ENCODE measurements at regions not wholly inside any gene's neighbourhood (a gene's known extent, or its start where the extent isn't known, plus 50 kb on each side); places are given as distances from the start of the nearest gene placed in this dataset.

GRCh38 chr16:35525979-35526590 is 2066.7 kb downstream of the TP53TG3F start:
- Histone ChIP-seq H3F3A (ENCODE audit: control insufficient read depth, insufficient read depth) (no peaks in the 10 kb centered on the region), H3K27me3 (ENCODE audit: control insufficient read depth, low read length) (no peaks in the 10 kb centered on the region), H3K9me2 (replicated peaks; ENCODE audit: control insufficient read depth, low read length) (no peaks in the 10 kb centered on the region), H3K4me1 (ENCODE audit: control insufficient read depth, low read length) (no peaks in the 10 kb centered on the region), H4K20me1 (ENCODE audit: control insufficient read depth, insufficient read depth, low read depth, low read length) (no peaks in the 10 kb centered on the region), H3K4me3 (ENCODE audit: low read length) (no peak overlapping the region), H3K9me3 (ENCODE audit: control insufficient read depth, insufficient read depth, low read length) (peaks cover 4% of the 10 kb centered on the region; the same call in 1 of the 2 replicates), H3K36me3 (ENCODE audit: control insufficient read depth, low read length) (no peaks in the 10 kb centered on the region), H3K79me2 (ENCODE audit: control insufficient read depth, low read length) (no peaks in the 10 kb centered on the region), H3K27ac (ENCODE audit: low read depth, low read length) (no peak overlapping the region), H3K4me2 (ENCODE audit: low read length) (no peak overlapping the region)
- TF ChIP-seq EZH2phosphoT487 (IDR thresholded peaks at IDR 0.05; ENCODE audit: borderline replicate concordance, low read length): no peak
- TF ChIP-seq, protein P1, sequence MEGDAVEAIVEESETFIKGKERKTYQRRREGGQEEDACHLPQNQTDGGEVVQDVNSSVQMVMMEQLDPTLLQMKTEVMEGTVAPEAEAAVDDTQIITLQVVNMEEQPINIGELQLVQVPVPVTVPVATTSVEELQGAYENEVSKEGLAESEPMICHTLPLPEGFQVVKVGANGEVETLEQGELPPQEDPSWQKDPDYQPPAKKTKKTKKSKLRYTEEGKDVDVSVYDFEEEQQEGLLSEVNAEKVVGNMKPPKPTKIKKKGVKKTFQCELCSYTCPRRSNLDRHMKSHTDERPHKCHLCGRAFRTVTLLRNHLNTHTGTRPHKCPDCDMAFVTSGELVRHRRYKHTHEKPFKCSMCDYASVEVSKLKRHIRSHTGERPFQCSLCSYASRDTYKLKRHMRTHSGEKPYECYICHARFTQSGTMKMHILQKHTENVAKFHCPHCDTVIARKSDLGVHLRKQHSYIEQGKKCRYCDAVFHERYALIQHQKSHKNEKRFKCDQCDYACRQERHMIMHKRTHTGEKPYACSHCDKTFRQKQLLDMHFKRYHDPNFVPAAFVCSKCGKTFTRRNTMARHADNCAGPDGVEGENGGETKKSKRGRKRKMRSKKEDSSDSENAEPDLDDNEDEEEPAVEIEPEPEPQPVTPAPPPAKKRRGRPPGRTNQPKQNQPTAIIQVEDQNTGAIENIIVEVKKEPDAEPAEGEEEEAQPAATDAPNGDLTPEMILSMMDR (IDR thresholded peaks at IDR 0.05; ENCODE audit: low read depth, low read length, poor library complexity, severe bottlenecking): no peak

DNA sequence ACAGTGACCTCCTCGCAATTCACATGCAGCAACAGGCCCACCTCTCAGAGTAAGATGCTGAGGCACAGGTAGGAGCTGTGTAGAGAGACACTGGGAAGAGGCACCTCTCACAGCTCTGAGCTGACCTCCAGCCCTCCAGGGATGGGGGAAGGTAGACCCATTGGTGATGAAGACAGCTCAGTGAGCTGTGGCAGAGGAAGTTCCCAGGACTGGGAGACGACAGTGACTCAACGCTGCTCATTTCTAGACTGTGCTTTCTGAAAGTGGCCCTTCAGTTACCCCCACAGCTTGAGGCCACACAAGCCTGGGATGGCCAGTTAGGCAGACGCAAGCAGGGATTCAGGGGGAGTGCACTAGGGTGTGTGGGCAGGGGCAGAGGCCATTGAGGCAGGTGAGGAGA is 2073.2 kb downstream of the TP53TG3F start:
- Histone ChIP-seq H4K20me1 (ENCODE audit: control insufficient read depth, insufficient read depth, low read depth, low read length) (no peaks in the 10 kb centered on the region), H3K4me3 (ENCODE audit: low read length) (no peak overlapping the region), H3K4me2 (ENCODE audit: low read length) (no peak overlapping the region), H3F3A (ENCODE audit: control insufficient read depth, insufficient read depth) (no peaks in the 10 kb centered on the region), H3K9me3 (ENCODE audit: control insufficient read depth, insufficient read depth, low read length) (peaks cover 4% of the 10 kb centered on the region; the same call in 1 of the 2 replicates), H3K4me1 (ENCODE audit: control insufficient read depth, low read length) (no peaks in the 10 kb centered on the region), H3K79me2 (ENCODE audit: control insufficient read depth, low read length) (no peaks in the 10 kb centered on the region), H3K27ac (ENCODE audit: low read depth, low read length) (no peak overlapping the region), H3K36me3 (ENCODE audit: control insufficient read depth, low read length) (no peaks in the 10 kb centered on the region), H3K9me2 (replicated peaks; ENCODE audit: control insufficient read depth, low read length) (no peaks in the 10 kb centered on the region), H3K27me3 (ENCODE audit: control insufficient read depth, low read length) (no peaks in the 10 kb centered on the region)
- TF ChIP-seq, protein P1 (IDR thresholded peaks at IDR 0.05; ENCODE audit: low read depth, low read length, poor library complexity, severe bottlenecking): no peak
- no peak for TF ChIP-seq EZH2phosphoT487 (IDR thresholded peaks at IDR 0.05; ENCODE audit: borderline replicate concordance, low read length)

DNA sequence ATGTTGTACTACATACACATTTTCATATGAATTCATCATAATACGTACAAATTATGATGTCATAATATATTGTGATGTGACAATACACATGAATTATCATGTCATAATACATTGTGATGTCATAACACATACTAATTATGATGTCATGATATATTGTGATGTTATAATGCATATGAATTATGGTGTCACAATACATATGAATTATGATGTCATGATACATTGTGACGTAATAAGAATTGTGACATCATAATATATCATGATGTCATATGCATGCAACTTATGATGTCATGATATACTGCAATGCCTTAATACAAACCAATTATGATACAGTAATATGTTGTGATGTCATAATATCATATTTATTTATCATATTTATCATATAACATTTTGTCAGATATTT is 2074.3 kb downstream of the TP53TG3F start:
- no peaks in the 10 kb centered on the region for H3F3A ChIP-seq (ENCODE audit: control insufficient read depth, insufficient read depth)
- no peak overlapping the region for H3K4me3 ChIP-seq (ENCODE audit: low read length)
- H3K36me3 ChIP-seq (ENCODE audit: control insufficient read depth, low read length): no peaks in the 10 kb centered on the region
- no peak overlapping the region for H3K4me2 ChIP-seq (ENCODE audit: low read length)
- H3K9me2 ChIP-seq (replicated peaks; ENCODE audit: control insufficient read depth, low read length): no peaks in the 10 kb centered on the region
- H3K9me3 ChIP-seq (ENCODE audit: control insufficient read depth, insufficient read depth, low read length): no peaks in the 10 kb centered on the region; the same call in 1 of the 2 replicates
- TF ChIP-seq, protein P1 (IDR thresholded peaks at IDR 0.05; ENCODE audit: low read depth, low read length, poor library complexity, severe bottlenecking): no peak
- TF ChIP-seq EZH2phosphoT487 (IDR thresholded peaks at IDR 0.05; ENCODE audit: borderline replicate concordance, low read length): no peak
- no peaks in the 10 kb centered on the region for H3K79me2 ChIP-seq (ENCODE audit: control insufficient read depth, low read length)
- no peaks in the 10 kb centered on the region for H4K20me1 ChIP-seq (ENCODE audit: control insufficient read depth, insufficient read depth, low read depth, low read length)
- H3K27ac ChIP-seq (ENCODE audit: low read depth, low read length): no peak overlapping the region
- no peaks in the 10 kb centered on the region for H3K27me3 ChIP-seq (ENCODE audit: control insufficient read depth, low read length)
- no peaks in the 10 kb centered on the region for H3K4me1 ChIP-seq (ENCODE audit: control insufficient read depth, low read length)

All from DOHH2 (cell line).